Hematopoietic multipotent progenitor cell treated with erythropoietin and hydrocortisone succinate and interleukin-3 and kit ligand, for 8 days (in vitro differentiated cells): ENCODE measurements at regions not wholly inside any gene's neighbourhood (a gene's known extent, or its start where the extent isn't known, plus 50 kb on each side); places are given as distances from the start of the nearest gene placed in this dataset.
"Not testable (repeated sequence)": the region's sequence is repeated elsewhere in the genome, so short reads cannot be mapped to it uniquely, and the experiment has no call there.

Experiments
- DNase-seq: peaks from one replicate; pipeline ENCODE4 v3.0.0-alpha.2; 2015

DNA sequence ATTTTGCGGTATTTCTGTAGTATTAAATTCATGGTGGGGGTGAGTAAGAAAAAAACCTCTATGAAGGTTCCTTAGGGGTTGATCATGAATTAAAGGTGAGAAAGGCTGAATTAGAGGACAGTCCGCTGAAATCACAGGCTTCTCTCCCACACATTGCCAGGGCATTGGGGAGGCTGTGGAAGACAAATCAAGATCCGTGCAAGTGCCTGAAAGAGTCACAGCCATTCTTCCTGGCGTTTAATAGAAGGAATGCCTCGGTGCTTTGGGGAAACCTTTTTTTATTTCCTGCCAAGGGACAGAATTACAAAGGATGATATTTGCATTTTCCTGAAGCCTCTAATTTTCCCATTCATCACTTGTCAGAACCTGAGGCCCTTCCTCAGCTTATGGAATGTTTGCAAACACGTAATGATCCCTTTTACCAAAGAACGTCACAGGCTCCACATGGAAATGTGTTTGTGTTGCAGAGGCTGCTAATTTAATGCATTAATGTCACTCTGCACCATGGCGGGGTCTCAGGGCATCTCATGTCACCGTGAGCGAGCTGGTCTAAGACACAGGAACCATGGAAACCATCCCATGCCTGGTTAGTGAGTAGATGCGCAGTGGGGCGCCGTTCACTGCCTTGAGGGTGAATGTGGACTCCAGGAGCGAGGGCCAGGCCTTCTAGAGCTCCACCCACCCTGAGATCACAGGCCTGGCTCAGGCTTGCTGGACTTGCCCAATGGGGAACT lies 185.9 kb upstream of the SULF2 start:
- no peak for DNase-seq

DNA sequence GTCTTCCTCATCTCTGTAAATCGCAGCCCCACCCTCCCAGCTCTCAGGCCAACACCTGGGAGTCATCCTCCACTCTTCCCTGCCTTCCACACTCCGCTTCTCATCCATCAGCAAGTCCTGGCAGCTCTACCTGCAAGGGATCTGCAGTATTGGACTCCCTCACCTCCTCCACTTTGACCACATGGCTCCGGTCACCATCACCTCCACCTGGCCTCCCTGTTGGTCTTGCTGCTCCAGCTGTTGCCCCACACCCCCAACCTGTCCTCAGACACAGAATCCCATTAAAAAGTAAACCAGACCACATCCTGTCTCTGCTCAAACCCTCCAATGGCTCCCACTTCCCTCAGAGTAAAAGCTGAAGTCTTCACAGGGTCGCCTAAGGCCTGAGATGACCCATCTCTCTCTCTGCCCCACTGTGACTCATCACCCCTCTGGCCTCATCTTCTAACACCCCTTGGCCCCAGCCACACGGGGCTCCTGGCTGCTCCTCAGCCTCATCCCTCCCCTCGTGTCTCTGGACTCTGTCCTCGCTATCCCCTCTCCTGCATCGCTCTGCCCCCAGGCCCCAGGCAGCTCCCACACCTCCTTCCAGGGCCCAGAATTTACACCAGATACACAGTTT lies 185.1 kb upstream of the SULF2 start:
- DNase-seq: no peak

DNA sequence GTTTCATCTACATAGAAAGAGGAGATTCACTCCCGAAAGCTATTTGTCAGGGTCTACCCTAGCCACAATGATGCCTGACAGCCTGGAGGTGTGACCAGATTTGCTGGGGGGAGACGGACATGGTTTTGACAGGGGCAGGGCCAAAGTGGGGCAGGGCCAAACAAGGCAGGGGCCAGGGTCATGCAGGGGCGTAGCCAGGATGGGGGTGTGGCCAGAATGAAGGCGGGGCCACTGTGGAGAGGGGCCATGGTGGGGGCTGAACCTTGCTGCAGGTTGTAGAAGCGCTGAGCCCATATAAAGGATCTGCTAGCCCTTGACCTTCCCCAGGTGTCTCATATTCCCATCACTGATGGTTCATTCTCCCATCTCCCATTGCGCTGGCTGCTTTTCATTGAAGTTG lies 184.1 kb upstream of the SULF2 start:
- DNase-seq: no peak

DNA sequence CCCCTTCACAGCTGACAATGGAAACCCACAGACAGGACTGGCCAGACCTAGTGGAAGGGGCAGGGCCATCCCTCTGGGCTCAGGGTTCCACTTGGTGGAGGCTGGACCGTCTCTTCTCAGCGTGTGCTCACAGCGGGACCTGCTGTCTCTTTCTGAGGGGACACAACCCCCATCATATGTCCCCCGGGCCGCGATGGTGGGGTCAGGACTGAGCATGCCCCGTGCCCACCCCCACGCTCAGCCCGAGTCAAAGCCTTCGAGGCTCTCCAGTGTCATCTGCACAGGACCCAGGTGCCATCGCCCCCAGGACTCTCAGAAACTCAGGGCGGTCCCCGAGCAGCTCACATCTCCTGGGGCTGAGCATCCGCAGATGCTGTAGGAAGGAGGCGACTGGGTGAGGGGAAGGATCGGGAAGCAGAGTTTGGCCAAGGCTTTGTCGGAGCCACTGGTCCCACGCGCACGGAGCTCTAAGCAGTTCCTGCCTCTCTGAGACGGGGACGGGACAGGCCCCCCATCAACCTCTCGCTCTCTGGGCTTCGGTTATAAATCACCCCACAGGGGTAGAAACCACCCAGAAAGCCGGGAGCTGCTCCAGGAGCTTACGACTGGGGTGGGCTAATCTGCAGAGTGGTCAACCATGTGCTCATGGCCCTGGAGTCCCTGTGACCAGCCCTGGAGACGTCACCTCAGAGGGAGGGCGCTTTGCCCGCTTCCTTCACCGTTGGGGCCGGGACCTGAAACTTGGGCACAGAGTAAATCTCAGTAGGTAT lies 183.4 kb upstream of the SULF2 start:
- no peak for DNase-seq

- no peak for DNase-seq
Observed at GRCh38 chr20:47964149-47964548, 178.9 kb upstream of the SULF2 start.

DNA sequence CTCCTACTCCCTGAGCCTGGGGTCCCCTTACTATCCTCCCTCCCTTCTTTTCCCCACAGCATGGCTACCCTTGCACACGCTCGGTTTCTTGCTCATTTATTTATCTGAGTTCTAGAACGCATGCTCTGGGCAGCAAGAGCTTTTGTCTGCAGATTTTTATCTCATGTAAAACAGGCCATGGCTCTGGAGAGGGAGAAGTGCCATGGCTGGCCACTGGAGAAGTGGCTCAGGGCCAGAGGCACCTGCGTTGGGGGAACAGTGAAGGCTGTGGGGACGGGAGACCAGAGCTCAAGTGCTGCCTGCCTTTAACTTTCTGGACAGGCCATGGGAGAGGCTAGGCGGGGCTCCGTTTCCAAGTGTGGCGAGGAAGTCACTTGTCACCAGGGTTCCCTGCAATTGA lies 177.7 kb upstream of the SULF2 start:
- DNase-seq: no peak

GRCh38 chr20:47962286-47962963 lies 177.1 kb upstream of the SULF2 start:
- DNase-seq: no peak

DNA sequence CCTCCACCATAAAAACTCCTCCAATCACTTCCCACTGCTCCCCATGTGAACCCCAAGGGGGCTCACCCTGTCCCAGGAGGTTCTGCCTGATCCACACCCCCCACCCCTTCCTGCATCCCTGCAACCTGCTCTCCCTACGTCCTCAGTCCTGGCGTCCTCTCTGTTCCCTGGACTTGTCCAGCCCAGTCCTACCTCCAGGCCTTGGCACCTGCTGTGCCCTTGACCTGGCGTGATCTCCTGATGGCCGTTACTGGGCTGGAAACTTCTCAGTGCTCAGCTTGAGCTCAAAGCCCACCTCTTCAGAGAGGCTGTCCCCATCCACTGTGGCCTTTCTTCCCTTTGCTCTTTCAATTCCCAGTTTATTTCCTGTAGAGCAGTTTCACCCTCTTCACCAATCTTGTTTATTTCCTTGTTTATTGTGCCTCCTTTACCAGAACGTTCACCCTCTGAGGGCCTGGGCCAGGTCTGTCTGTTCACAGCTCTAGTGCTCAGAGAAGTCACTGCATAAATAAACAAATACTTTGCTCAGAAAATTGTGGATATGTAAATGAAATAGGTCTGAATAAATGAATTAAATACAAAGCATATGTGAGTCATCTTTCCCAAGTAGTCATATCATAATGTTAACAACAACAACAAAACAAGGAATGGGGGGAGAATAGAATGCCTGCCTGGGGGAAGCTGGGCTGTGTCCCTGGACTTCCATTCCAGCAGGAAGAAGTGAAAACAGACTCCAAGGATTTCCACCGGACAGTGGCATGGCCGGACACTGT lies 175.7 kb upstream of the SULF2 start:
- DNase-seq: no peak

- no peak for DNase-seq
Observed at GRCh38 chr20:47960277-47960676, 175.0 kb upstream of the SULF2 start.

- not testable (repeated sequence) for DNase-seq
Observed at GRCh38 chr20:47957989-47958801, 172.9 kb upstream of the SULF2 start.

DNA sequence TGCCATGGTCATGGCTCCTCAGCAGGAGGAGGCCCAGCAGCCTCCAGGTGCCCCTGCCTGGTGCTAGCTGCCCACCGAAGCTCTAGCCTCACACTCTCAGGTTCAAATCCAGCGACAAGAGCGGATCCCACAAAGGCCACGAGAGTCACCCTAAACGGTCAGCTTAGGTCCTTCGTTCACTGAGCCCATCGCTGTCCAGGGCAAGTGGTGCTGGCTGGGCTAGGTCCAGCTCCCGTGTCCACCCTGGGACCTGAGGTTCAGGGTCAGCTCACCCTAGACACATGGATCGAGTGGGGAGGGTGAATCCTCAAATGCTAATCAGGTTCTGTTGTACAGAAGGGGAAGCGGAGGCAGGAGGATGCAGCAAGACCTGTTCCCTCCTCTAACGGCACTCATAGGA lies 171.9 kb upstream of the SULF2 start:
- no peak for DNase-seq

- DNase-seq: no peak
Observed at GRCh38 chr20:47956268-47956995, 171.2 kb upstream of the SULF2 start.

DNA sequence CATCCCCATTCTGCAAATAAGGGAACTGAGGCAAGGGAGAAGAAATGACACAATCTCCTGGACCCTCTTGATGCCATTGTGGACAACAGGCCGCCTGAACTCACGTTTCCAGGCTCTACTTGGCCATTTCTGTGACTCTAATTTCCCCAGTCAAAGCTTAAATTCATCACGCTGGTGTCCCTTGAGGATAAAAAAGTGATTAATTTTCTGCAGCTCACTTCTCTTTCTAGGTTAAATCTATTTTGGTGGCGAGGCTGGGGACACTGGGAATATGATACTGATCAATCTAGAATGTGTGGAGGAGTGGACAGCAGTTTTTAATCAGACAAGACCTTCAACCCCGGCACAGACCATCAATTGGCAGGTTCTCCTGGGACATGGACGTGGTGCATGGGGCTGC lies 168.2 kb upstream of the SULF2 start:
- DNase-seq: no peak

DNA sequence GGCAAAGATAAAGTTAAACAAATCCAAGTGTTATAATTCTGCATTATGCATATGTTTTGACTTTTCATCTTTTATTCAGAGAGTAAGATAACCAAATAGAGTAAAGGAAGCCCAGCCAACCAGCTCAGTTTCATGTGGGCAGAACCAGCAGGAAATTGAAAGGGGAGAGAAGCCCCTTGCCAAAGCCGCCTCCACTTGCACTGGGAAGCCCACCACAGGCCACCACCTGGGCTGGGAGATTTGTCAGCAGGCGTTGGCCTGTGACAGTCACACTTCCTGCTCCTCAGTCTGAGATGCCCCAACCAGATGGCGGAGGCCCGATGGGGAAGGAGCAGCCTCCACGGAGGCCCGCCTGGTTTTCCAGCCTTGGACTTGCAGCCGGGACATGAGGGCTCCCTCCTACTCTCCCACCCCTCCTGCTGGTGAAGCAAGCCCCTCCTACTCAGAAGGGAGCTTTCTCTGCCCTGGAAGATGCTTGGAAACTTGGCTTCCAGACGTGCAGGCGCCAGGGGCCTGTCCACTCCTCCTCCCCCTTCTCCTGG lies 166.8 kb upstream of the SULF2 start:
- no peak for DNase-seq

DNA sequence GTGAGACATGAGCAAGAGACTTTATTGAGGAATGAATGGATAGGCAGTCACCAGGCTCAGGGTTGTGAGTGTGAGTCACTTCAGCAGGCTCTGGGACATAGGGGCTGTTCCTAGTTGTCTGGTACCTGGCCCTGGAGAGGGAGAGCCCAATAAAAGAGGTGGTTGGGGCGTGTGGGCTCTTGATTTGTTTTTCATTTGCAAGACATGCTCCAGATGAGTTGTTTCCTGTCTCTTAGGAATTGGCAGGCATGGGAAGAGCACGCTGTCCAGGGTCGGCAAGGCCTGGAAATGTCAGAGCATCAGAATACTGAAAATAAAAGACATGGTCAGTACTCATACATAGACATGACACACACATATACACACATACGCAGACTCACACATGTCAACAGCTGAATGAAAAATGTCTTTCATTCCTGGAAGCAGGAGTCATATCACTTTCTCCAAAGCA lies 166.3 kb upstream of the SULF2 start:
- no peak for DNase-seq

GRCh38 chr20:47950913-47951283 lies 165.6 kb upstream of the SULF2 start:
- DNase-seq: no peak

DNA sequence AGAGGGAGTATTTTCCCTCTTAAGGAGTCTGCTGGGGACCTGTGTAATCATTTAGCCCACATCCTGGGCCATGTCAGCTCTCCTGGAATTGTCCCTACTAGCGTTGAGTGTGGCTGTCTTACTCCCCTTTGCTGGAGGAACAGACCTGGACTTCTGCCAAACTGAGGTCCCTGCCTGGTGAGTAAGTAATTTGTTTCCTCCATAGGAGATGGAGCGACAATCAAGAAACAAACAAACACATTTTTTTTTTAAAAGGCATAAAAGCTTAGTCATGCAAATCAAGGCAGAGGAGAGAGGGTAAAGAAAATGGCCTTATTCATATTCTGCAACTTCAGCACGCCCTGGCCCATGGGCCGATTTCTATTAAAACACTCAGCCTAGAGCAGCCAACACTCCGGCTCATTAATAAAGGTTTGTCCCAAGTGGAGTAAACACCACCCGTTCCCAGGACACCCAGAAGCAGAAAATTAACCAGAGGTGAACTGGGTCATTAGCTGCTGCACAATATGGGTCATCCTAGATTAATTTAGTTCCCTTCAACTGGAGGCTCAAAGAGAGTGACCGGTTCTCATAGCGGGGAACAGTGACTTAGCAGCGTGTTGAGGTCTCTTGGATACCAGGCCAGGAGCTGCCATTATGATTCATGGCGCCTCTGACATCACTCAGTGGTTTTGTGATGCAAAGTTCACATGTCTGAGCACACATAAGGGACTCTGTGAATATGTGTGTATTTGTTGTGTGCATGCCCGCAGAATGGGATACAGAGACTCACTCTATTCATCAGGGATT lies 165.0 kb upstream of the SULF2 start:
- DNase-seq: no peak

- DNase-seq: no peak
Observed at GRCh38 chr20:47949230-47949629, 163.9 kb upstream of the SULF2 start.

GRCh38 chr20:47944682-47945081 lies 159.4 kb upstream of the SULF2 start:
- DNase-seq: no peak

- no peak for DNase-seq
Observed at GRCh38 chr20:47941869-47942268, 156.6 kb upstream of the SULF2 start.
